HG03354 (cell line): ENCODE measurements at regions not wholly inside any gene's neighbourhood (a gene's known extent, or its start where the extent isn't known, plus 50 kb on each side); places are given as distances from the start of the nearest gene placed in this dataset.

Experiments
- ATAC-seq: cut with Tn5 transposase; IDR thresholded peaks from one replicate; pipeline ENCODE4 v1.9.1; 2021; ENCODE audit warnings: mild to moderate bottlenecking; ENCODE audit not compliant: unreplicated experiment, poor library complexity, severe bottlenecking

GRCh38 chr10:6756716-6757115 lies 176.6 kb upstream of the PRKCQ start:
- ATAC-seq: no peak

GRCh38 chr10:6755781-6756460 lies 175.8 kb upstream of the PRKCQ start:
- peak; percentile 65 for ATAC-seq

GRCh38 chr10:6753644-6754043 lies 173.6 kb upstream of the PRKCQ start:
- ATAC-seq: no peak

GRCh38 chr10:6751363-6751762 lies 171.3 kb upstream of the PRKCQ start:
- ATAC-seq: no peak

- no peak for ATAC-seq
Observed at GRCh38 chr10:6748981-6749635, 169.0 kb upstream of the PRKCQ start.

GRCh38 chr10:6748029-6748428 lies 168.0 kb upstream of the PRKCQ start:
- no peak for ATAC-seq

- no peak for ATAC-seq
Observed at GRCh38 chr10:6746782-6747181, 166.7 kb upstream of the PRKCQ start.

GRCh38 chr10:6743291-6743849 lies 163.3 kb upstream of the PRKCQ start:
- no peak for ATAC-seq

- ATAC-seq: no peak
Observed at GRCh38 chr10:6741541-6741941, 161.5 kb upstream of the PRKCQ start.

GRCh38 chr10:6739530-6740174 lies 159.6 kb upstream of the PRKCQ start:
- no peak for ATAC-seq

- ATAC-seq: no peak
Observed at GRCh38 chr10:6738112-6738768, 158.2 kb upstream of the PRKCQ start.

GRCh38 chr10:6737758-6738111 lies 157.7 kb upstream of the PRKCQ start:
- no peak for ATAC-seq

- no peak for ATAC-seq
Observed at GRCh38 chr10:6737080-6737641, 157.1 kb upstream of the PRKCQ start.

- no peak for ATAC-seq
Observed at GRCh38 chr10:6734286-6734685, 154.2 kb upstream of the PRKCQ start.

GRCh38 chr10:6729861-6730344 lies 149.8 kb upstream of the PRKCQ start:
- no peak for ATAC-seq

GRCh38 chr10:6729071-6729774 lies 149.1 kb upstream of the PRKCQ start:
- no peak for ATAC-seq

- ATAC-seq: no peak
Observed at GRCh38 chr10:6726924-6727323, 146.8 kb upstream of the PRKCQ start.

GRCh38 chr10:6722616-6723004 lies 142.5 kb upstream of the PRKCQ start:
- no peak for ATAC-seq

GRCh38 chr10:6721964-6722615 lies 142.0 kb upstream of the PRKCQ start:
- no peak for ATAC-seq
